Suprapubic skin (tissue), 4 donors: ENCODE measurements at regions not wholly inside any gene's neighbourhood (a gene's known extent, or its start where the extent isn't known, plus 50 kb on each side); places are given as distances from the start of the nearest gene placed in this dataset.

Experiments
- DNase-seq, 2 donors: peaks; one replicate each; pipeline ENCODE4 v3.0.0-alpha.2; 2019; ENCODE audit warnings: low spot score in 2 of 2
- H3K27ac ChIP-seq: fragments of 200-600 bp; sonication (generic); one replicate; pipeline ENCODE4 v1.5.1; 2019
- H3K27me3 ChIP-seq: fragments of 200-600 bp; sonication (generic); one replicate; pipeline ENCODE4 v1.5.1; 2019
- H3K36me3 ChIP-seq: fragments of 200-600 bp; sonication (generic); one replicate; pipeline ENCODE4 v1.5.1; 2019
- H3K4me1 ChIP-seq: fragments of 200-600 bp; sonication (generic); one replicate; pipeline ENCODE4 v1.5.1; 2019
- H3K4me3 ChIP-seq: fragments of 200-600 bp; sonication (generic); one replicate; pipeline ENCODE4 v1.5.1; 2019; ENCODE audit warnings: mild to moderate bottlenecking
- H3K9me3 ChIP-seq: fragments of 200-600 bp; sonication (generic); one replicate; pipeline ENCODE4 v1.5.1; 2019
- CTCF ChIP-seq, 2 donors: fragments of 200-600 bp in 1 of 2; fragments of 450-650 bp in 1 of 2; sonication (generic) in 1 of 2; IDR thresholded peaks; one replicate each; pipeline ENCODE4 v1.5.1; 2016 to 2019; ENCODE audit warnings: antibody characterized with exemption in 2 of 2, mild to moderate bottlenecking in 1 of 2, moderate library complexity in 1 of 2
- EP300 ChIP-seq: sonication (generic); formaldehyde crosslinking; IDR thresholded peaks from one replicate; pipeline ENCODE4 v1.6.1; 2017; ENCODE audit warnings: antibody characterized with exemption
- POLR2A ChIP-seq, 2 donors: fragments of 450-650 bp; IDR thresholded peaks; one replicate each; pipeline ENCODE4 v1.6.1; 2017; ENCODE audit warnings: antibody characterized with exemption in 2 of 2, mild to moderate bottlenecking in 2 of 2, moderate library complexity in 2 of 2
- POLR2AphosphoS5 ChIP-seq, 3 donors: sonication (generic); formaldehyde crosslinking; IDR thresholded peaks; one replicate each; pipeline ENCODE4 v1.6.1; 2017; ENCODE audit warnings: antibody characterized with exemption in 3 of 3
- WGBS: methylation state at CpG from one replicate; pipeline ENCODE4 v1.1.5; 2018; 5-methylcytosine and 5-hydroxymethylcytosine counted together

GRCh38 chr13:80448725-80449124 is 107.8 kb upstream of the SPRY2 start:
- TF ChIP-seq POLR2AphosphoS5 (IDR thresholded peaks at IDR 0.05) (no peak), POLR2A (IDR thresholded peaks at IDR 0.05) (no peak), CTCF (IDR thresholded peaks at IDR 0.05) (no peak), EP300 (no peak)
- Histone ChIP-seq H3K27me3 (no peaks in the 10 kb centered on the region), H3K4me1 (no peaks in the 10 kb centered on the region), H3K36me3 (no peaks in the 10 kb centered on the region), H3K4me3 (no peak overlapping the region), H3K9me3 (no peaks in the 10 kb centered on the region), H3K27ac (no peak overlapping the region)
- 81% methylated on average over 2 of the region's 2 CpGs for WGBS
- no peak for DNase-seq

GRCh38 chr13:80447747-80448146 is 106.8 kb upstream of the SPRY2 start:
- no peak for TF ChIP-seq POLR2AphosphoS5 (IDR thresholded peaks at IDR 0.05)
- TF ChIP-seq POLR2A (IDR thresholded peaks at IDR 0.05): no peak
- TF ChIP-seq EP300: no peak
- no peak for TF ChIP-seq CTCF (IDR thresholded peaks at IDR 0.05)

GRCh38 chr13:80444240-80445015 is 103.5 kb upstream of the SPRY2 start:
- no peak for DNase-seq
- H3K27ac ChIP-seq: no peak overlapping the region
- no peaks in the 10 kb centered on the region for H3K27me3 ChIP-seq
- H3K4me1 ChIP-seq: no peaks in the 10 kb centered on the region
- TF ChIP-seq POLR2AphosphoS5 (IDR thresholded peaks at IDR 0.05) (no peak), POLR2A (IDR thresholded peaks at IDR 0.05) (no peak), EP300 (no peak), CTCF (IDR thresholded peaks at IDR 0.05) (no peak)
- no peak overlapping the region for H3K4me3 ChIP-seq
- H3K9me3 ChIP-seq: no peaks in the 10 kb centered on the region
- WGBS: 88% methylated on average over 4 of the region's 4 CpGs
- no peaks in the 10 kb centered on the region for H3K36me3 ChIP-seq

More at GRCh38 chr13:80447747-80448146, 106.8 kb upstream of the SPRY2 start:
- Histone ChIP-seq H3K36me3 (no peaks in the 10 kb centered on the region), H3K27me3 (no peaks in the 10 kb centered on the region), H3K9me3 (no peaks in the 10 kb centered on the region), H3K4me1 (no peaks in the 10 kb centered on the region), H3K27ac (no peak overlapping the region), H3K4me3 (no peak overlapping the region)
- WGBS: 79% methylated on average over 2 of the region's 2 CpGs
- no peak for DNase-seq

- TF ChIP-seq POLR2AphosphoS5 (IDR thresholded peaks at IDR 0.05) (no peak), CTCF (IDR thresholded peaks at IDR 0.05) (no peak), EP300 (no peak), POLR2A (IDR thresholded peaks at IDR 0.05) (no peak)
- no peaks in the 10 kb centered on the region for H3K4me1 ChIP-seq
- DNase-seq: no peak
- H3K27me3 ChIP-seq: no peaks in the 10 kb centered on the region
- no peaks in the 10 kb centered on the region for H3K9me3 ChIP-seq
- no peak overlapping the region for H3K4me3 ChIP-seq
- H3K27ac ChIP-seq: no peak overlapping the region
- H3K36me3 ChIP-seq: no peaks in the 10 kb centered on the region
Measured at GRCh38 chr13:80442609-80443008, 101.7 kb upstream of the SPRY2 start.

GRCh38 chr13:80441968-80442367 is 101.0 kb upstream of the SPRY2 start:
- Histone ChIP-seq H3K36me3 (no peaks in the 10 kb centered on the region), H3K27me3 (no peaks in the 10 kb centered on the region), H3K4me1 (no peaks in the 10 kb centered on the region), H3K9me3 (no peaks in the 10 kb centered on the region), H3K27ac (no peak overlapping the region), H3K4me3 (no peak overlapping the region)
- no peak for DNase-seq
- no peak for TF ChIP-seq EP300
- TF ChIP-seq POLR2AphosphoS5 (IDR thresholded peaks at IDR 0.05): no peak
- TF ChIP-seq POLR2A (IDR thresholded peaks at IDR 0.05): no peak
- TF ChIP-seq CTCF (IDR thresholded peaks at IDR 0.05): no peak
